ENCODE measurements at regions not wholly inside any gene's neighbourhood (a gene's known extent, or its start where the extent isn't known, plus 50 kb on each side); places are given as distances from the start of the nearest gene placed in this dataset.

DNA sequence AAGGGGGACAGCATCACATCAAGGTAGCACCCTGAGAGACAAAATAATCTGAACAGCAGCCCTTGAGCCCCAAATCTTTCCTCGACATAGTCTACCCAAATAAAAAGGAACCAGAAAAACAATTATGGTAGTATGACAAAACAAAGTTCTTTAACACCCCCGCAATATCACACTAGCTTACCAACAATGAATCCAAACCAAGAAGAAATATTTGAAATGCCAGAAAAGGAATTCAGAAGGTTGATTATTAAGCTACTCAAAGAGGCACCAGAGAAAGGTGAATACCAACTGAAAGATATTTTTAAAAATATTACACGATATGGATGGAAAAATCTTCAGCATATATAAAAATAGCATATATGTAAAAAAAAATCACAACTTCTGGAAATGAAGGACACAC, 252.9 kb upstream of the SLITRK6 start (continued):
- TF ChIP-seq SP1 (IDR thresholded peaks at IDR 0.05) (no peak), FOXA2 (IDR thresholded peaks at IDR 0.05) (no peak)

DNA sequence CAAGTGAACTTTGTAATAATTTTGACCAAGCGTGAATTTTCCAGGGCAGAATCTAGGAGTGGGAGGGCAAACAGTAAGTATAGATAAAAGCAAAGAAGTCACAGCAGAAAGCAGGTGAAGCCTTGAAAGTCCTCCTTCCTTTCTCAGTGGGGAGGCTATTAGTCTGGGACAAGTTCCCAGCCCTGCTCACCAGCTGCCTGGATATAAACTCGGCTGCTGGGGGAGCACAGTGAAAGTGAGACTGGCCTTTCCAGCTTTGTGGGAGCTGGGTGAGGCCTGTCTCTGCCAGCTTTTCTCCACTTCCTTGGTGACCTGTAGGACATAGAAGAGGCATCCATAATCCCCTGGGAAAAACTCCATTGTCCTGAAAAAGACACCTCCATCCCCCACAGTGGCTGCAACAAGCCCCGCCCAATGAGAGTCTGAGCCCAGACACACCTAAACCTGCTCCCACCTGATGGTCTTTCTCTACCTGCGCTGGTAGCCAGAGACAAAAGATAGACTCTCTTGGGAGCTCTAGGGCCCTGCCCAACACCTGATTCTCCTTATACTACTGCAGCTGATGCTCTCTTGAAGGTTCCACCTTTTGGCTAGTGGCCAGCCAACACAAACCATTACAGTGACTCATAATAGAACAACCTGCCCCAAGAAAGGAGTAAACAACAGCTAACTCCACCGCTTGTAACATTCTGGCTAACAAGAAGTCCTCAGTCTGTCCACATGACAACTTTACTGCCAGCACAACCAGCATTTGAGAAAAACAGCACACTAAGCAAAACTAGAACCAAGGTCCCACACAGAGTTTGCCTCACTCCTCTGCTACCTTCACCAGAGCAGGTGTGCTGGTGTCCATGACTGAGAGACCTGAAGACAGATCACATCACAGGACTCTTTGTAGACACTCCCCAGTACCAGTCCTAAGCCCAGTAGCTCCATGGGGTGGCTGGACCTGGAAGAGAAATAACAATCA, 252.2 kb upstream of the SLITRK6 start:
- TF ChIP-seq, protein P1, sequence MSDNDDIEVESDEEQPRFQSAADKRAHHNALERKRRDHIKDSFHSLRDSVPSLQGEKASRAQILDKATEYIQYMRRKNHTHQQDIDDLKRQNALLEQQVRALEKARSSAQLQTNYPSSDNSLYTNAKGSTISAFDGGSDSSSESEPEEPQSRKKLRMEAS (IDR thresholded peaks at IDR 0.05): no peak
- TF ChIP-seq SP1 (IDR thresholded peaks at IDR 0.05): no peak
- TF ChIP-seq, protein P2, sequence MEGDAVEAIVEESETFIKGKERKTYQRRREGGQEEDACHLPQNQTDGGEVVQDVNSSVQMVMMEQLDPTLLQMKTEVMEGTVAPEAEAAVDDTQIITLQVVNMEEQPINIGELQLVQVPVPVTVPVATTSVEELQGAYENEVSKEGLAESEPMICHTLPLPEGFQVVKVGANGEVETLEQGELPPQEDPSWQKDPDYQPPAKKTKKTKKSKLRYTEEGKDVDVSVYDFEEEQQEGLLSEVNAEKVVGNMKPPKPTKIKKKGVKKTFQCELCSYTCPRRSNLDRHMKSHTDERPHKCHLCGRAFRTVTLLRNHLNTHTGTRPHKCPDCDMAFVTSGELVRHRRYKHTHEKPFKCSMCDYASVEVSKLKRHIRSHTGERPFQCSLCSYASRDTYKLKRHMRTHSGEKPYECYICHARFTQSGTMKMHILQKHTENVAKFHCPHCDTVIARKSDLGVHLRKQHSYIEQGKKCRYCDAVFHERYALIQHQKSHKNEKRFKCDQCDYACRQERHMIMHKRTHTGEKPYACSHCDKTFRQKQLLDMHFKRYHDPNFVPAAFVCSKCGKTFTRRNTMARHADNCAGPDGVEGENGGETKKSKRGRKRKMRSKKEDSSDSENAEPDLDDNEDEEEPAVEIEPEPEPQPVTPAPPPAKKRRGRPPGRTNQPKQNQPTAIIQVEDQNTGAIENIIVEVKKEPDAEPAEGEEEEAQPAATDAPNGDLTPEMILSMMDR (IDR thresholded peaks at IDR 0.05; ENCODE audit: low read depth, low read length, missing input control): no peak
- TF ChIP-seq GABPA (IDR thresholded peaks at IDR 0.05 in 1 of 2, conservative IDR thresholded peaks at IDR 0.05 in 1 of 2): no peak
- Histone ChIP-seq H3K9me3 (ENCODE audit: control insufficient read depth in 4 of 4, low read length in 3 of 4) (no peaks in the 10 kb centered on the region), H3K27me3 (ENCODE audit: control insufficient read depth in 4 of 4, insufficient read depth in 4 of 4, low read length in 3 of 4) (no peaks in the 10 kb centered on the region), H3K4me1 (ENCODE audit: control insufficient read depth in 4 of 4, insufficient read depth in 4 of 4, low read length in 3 of 4) (no peaks in the 10 kb centered on the region), H3K9ac (ENCODE audit: low read depth in 1 of 2, low read length in 2 of 2) (no peak overlapping the region), H3K4me3 (ENCODE audit: low read depth in 1 of 3, low read length in 3 of 3) (no peak overlapping the region), H3K27ac (ENCODE audit: low read depth in 1 of 2, low read length in 2 of 2) (no peak overlapping the region), H3K36me3 (ENCODE audit: control insufficient read depth in 4 of 4, insufficient read depth in 3 of 4, low read depth in 1 of 4, low read length in 3 of 4) (no peaks in the 10 kb centered on the region)
- 69% methylated on average over 5 of the region's 5 CpGs for WGBS
- DNase-seq (ENCODE audit: low spot score): no peak

DNA sequence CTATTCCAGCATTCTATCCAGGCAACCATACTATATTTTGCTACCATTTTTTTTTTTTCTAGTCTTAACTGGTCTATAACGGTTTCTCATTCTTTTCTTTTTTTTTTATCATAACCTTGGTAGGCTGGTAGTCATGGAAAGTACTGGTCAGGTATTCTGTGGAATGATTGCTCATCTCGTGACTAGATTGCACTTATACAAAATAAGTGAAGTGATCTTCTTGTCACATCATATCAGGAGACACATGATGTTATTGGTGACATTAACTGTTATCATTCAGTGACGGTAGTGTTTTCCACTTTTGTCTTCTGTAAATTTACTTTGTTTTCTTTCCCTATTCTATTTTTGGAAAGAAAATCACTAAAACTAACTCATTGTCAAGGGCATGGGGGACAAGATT, 239.3 kb upstream of the SLITRK6 start:
- H3K36me3 ChIP-seq (ENCODE audit: control insufficient read depth in 4 of 4, insufficient read depth in 3 of 4, low read depth in 1 of 4, low read length in 3 of 4): no peaks in the 10 kb centered on the region
- no peak overlapping the region for H3K9ac ChIP-seq (ENCODE audit: low read depth in 1 of 2, low read length in 2 of 2)
- no peak overlapping the region for H3K27ac ChIP-seq (ENCODE audit: low read depth in 1 of 2, low read length in 2 of 2)
- H3K27me3 ChIP-seq (ENCODE audit: control insufficient read depth in 4 of 4, insufficient read depth in 4 of 4, low read length in 3 of 4): no peaks in the 10 kb centered on the region
- no peak for DNase-seq (ENCODE audit: low spot score)
- no peak overlapping the region for H3K4me3 ChIP-seq (ENCODE audit: low read depth in 1 of 3, low read length in 3 of 3)
- H3K9me3 ChIP-seq (ENCODE audit: control insufficient read depth in 4 of 4, low read length in 3 of 4): no peaks in the 10 kb centered on the region
- 63% methylated on average over 3 of the region's 3 CpGs for WGBS
- H3K4me1 ChIP-seq (ENCODE audit: control insufficient read depth in 4 of 4, insufficient read depth in 4 of 4, low read length in 3 of 4): no peaks in the 10 kb centered on the region
- TF ChIP-seq, protein P1 (IDR thresholded peaks at IDR 0.05): no peak
- TF ChIP-seq JUND (IDR thresholded peaks at IDR 0.05) (no peak), FOXA1 (IDR thresholded peaks at IDR 0.05) (no peak), NR2F2 (IDR thresholded peaks at IDR 0.05) (no peak), YY1 (IDR thresholded peaks at IDR 0.05) (no peak)
- TF ChIP-seq, protein P2 (IDR thresholded peaks at IDR 0.05; ENCODE audit: low read depth, low read length, missing input control): no peak
- TF ChIP-seq, protein P3, sequence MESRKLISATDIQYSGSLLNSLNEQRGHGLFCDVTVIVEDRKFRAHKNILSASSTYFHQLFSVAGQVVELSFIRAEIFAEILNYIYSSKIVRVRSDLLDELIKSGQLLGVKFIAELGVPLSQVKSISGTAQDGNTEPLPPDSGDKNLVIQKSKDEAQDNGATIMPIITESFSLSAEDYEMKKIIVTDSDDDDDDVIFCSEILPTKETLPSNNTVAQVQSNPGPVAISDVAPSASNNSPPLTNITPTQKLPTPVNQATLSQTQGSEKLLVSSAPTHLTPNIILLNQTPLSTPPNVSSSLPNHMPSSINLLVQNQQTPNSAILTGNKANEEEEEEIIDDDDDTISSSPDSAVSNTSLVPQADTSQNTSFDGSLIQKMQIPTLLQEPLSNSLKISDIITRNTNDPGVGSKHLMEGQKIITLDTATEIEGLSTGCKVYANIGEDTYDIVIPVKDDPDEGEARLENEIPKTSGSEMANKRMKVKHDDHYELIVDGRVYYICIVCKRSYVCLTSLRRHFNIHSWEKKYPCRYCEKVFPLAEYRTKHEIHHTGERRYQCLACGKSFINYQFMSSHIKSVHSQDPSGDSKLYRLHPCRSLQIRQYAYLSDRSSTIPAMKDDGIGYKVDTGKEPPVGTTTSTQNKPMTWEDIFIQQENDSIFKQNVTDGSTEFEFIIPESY (IDR thresholded peaks at IDR 0.05): no peak

All from liver (tissue), 8 donors.